ENCODE measurements at regions not wholly inside any gene's neighbourhood (a gene's known extent, or its start where the extent isn't known, plus 50 kb on each side); places are given as distances from the start of the nearest gene placed in this dataset.

DNA sequence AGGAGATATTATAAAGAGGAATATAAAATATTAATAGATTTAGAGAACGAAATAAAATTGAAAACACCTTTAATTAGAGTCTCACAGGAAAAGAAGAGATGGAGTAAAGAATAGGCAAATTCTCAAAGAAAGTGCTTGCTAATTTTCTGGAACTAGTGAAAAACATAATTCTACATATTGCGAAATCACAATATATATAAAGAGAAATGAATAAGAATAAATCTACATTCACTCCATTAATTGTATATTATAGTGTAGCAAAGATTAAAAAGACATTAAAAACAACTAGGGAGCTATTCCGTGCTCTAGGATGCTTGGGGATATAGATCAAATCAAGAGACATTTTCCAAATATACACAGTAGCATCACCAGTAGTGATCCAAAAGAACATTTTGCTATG, 685.2 kb upstream of the NCAM2 start:
- CTCF ChIA-PET: no interaction called here

More for the DNA sequence above, 685.2 kb upstream of the NCAM2 start:
- Histone ChIP-seq H3K4me2 (ENCODE audit: insufficient read depth, low read length) (no peak overlapping the region), H2AFZ (ENCODE audit: low read depth, low read length) (no peak overlapping the region), H3K79me2 (ENCODE audit: control insufficient read depth, insufficient read depth, low read length) (no peaks in the 10 kb centered on the region), H3K9me3 (replicated peaks; ENCODE audit: control insufficient read depth, insufficient read depth, low read length) (peaks cover 2% of the 10 kb centered on the region), H3K9me1 (replicated peaks; ENCODE audit: control insufficient read depth, extremely low read depth, insufficient read depth, low read length) (no peaks in the 10 kb centered on the region), H3K9ac (replicated peaks; ENCODE audit: extremely low read depth, insufficient read depth, low read length) (no peak overlapping the region), H4K20me1 (replicated peaks; ENCODE audit: control insufficient read depth, extremely low read depth, insufficient read depth, low read length) (no peaks in the 10 kb centered on the region), H3K4me3 (replicated peaks in 1 of 3; ENCODE audit: insufficient read depth in 1 of 3, low read depth in 1 of 3, low read length in 3 of 3) (no peak overlapping the region), H3K36me3 (ENCODE audit: control insufficient read depth in 2 of 2, extremely low read depth in 1 of 2, insufficient read depth in 2 of 2, low read length in 2 of 2) (no peaks in the 10 kb centered on the region), H3K4me1 (ENCODE audit: control insufficient read depth, extremely low read depth, insufficient read depth, low read length) (no peaks in the 10 kb centered on the region), H3K27me3 (ENCODE audit: control insufficient read depth in 2 of 2, insufficient read depth in 2 of 2, low read length in 2 of 2) (no peaks in the 10 kb centered on the region), H3K27ac (ENCODE audit: insufficient read depth, low read depth, low read length) (no peak overlapping the region)
- FAIRE-seq: no peak
- dilution Hi-C loops (cut with MboI; ENCODE audit: extremely low pct_ligation_motif_present, low sequenced_read_pairs): no loop called here
- no TSS peak for BruUV-seq (replicated peaks)
- TF ChIP-seq, protein P1, sequence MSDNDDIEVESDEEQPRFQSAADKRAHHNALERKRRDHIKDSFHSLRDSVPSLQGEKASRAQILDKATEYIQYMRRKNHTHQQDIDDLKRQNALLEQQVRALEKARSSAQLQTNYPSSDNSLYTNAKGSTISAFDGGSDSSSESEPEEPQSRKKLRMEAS (IDR thresholded peaks at IDR 0.05; ENCODE audit: insufficient read depth, insufficient read length): no peak
- TF ChIP-seq, protein P2, sequence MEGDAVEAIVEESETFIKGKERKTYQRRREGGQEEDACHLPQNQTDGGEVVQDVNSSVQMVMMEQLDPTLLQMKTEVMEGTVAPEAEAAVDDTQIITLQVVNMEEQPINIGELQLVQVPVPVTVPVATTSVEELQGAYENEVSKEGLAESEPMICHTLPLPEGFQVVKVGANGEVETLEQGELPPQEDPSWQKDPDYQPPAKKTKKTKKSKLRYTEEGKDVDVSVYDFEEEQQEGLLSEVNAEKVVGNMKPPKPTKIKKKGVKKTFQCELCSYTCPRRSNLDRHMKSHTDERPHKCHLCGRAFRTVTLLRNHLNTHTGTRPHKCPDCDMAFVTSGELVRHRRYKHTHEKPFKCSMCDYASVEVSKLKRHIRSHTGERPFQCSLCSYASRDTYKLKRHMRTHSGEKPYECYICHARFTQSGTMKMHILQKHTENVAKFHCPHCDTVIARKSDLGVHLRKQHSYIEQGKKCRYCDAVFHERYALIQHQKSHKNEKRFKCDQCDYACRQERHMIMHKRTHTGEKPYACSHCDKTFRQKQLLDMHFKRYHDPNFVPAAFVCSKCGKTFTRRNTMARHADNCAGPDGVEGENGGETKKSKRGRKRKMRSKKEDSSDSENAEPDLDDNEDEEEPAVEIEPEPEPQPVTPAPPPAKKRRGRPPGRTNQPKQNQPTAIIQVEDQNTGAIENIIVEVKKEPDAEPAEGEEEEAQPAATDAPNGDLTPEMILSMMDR (IDR thresholded peaks at IDR 0.05; ENCODE audit: extremely low read depth in 1 of 2, insufficient read depth in 1 of 2, low read depth in 1 of 2, low read length in 2 of 2): no peak
- TF ChIP-seq FOS (IDR thresholded peaks at IDR 0.05; ENCODE audit: borderline replicate concordance, insufficient read depth, low read length) (no peak), JUN (IDR thresholded peaks at IDR 0.05; ENCODE audit: borderline replicate concordance, insufficient read depth, insufficient read length, low read depth) (no peak), POLR2A (IDR thresholded peaks at IDR 0.05; ENCODE audit: low read depth, low read length) (no peak), GATA2 (IDR thresholded peaks at IDR 0.05; ENCODE audit: insufficient read depth, insufficient read length, low read depth, low read length) (no peak), EZH2 (IDR thresholded peaks at IDR 0.05; ENCODE audit: borderline replicate concordance, low read depth, low read length, severe bottlenecking) (no peak), MYC (IDR thresholded peaks at IDR 0.05; ENCODE audit: low read depth, low read length) (no peak), POLR2AphosphoS5 (IDR thresholded peaks at IDR 0.05; ENCODE audit: insufficient read depth, low read depth, low read length) (no peak)
- POLR2A ChIA-PET: no interaction called here
- intact Hi-C loops (cut with micrococcal nuclease): no loop called here
- DNase-seq (ENCODE audit: low read depth, low spot score): no peak

Data from endothelial cell of umbilical vein (primary cell).